Stimulated activated memory B cell treated with anti-CD40 and anti-IgM and Interleukin-4, amounts not matched to agents 10 μg/mL and 1 μg/mL and 100 μg/mL, for 72 hours (primary cell): ENCODE measurements at regions not wholly inside any gene's neighbourhood (a gene's known extent, or its start where the extent isn't known, plus 50 kb on each side); places are given as distances from the start of the nearest gene placed in this dataset.
"Not testable (repeated sequence)": the region's sequence is repeated elsewhere in the genome, so short reads cannot be mapped to it uniquely, and the experiment has no call there.

Experiments
- ATAC-seq: fragments of 150-1000 bp; cut with Tn5 transposase; 2 replicates; pipeline ENCODE4 v1.10.0; 2021
- H3K27ac Mint-ChIP-seq: one replicate; pipeline ENCODE4 v1.8.0; 2022; ENCODE audit warnings: mild to moderate bottlenecking, mixed read lengths
- H3K27me3 Mint-ChIP-seq: one replicate; pipeline ENCODE4 v1.8.0; 2022; ENCODE audit warnings: mixed read lengths
- H3K36me3 Mint-ChIP-seq: one replicate; pipeline ENCODE4 v1.8.0; 2022; ENCODE audit warnings: mixed read lengths
- H3K4me1 Mint-ChIP-seq: one replicate; pipeline ENCODE4 v1.8.0; 2022; ENCODE audit warnings: mixed read lengths
- H3K4me3 Mint-ChIP-seq: one replicate; pipeline ENCODE4 v1.8.0; 2022; ENCODE audit warnings: mild to moderate bottlenecking, moderate library complexity, mixed read lengths
- H3K9me3 Mint-ChIP-seq: one replicate; pipeline ENCODE4 v1.8.0; 2022; ENCODE audit warnings: mixed read lengths

DNA sequence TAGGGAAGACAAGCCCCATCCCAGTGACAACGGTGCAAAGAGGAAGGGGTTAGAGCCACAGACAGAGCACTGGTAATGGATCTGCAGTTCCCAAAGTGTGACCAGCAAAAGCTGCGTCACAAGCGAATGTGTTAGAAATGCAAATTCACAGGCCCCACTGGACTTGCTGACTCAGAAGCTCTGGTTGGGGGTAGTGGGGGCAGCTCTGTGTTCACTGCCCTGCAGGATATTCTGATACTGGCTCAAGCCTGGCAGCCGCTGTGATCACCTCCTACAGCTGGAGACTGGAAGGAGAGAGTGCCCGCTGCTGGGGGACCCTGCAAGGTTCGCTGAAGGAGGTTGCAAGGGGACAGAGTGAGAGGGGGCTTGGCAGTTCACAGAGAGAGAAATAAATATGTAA is 179.7 kb upstream of the CDH4 start:
- Mint-ChIP-seq H3K36me3 (no peaks in the 10 kb centered on the region), H3K27me3 (no peaks in the 10 kb centered on the region), H3K4me3 (no peak overlapping the region), H3K4me1 (no peaks in the 10 kb centered on the region), H3K27ac (no peak overlapping the region), H3K9me3 (peaks cover 4% of the 10 kb centered on the region)
- ATAC-seq, result no peak

- no peak overlapping the region for H3K27ac Mint-ChIP-seq
- peaks cover 4% of the 10 kb centered on the region for H3K9me3 Mint-ChIP-seq
- no peaks in the 10 kb centered on the region for H3K4me1 Mint-ChIP-seq
- ATAC-seq, result no peak
- no peak overlapping the region for H3K4me3 Mint-ChIP-seq
- H3K27me3 Mint-ChIP-seq, result no peaks in the 10 kb centered on the region
- no peaks in the 10 kb centered on the region for H3K36me3 Mint-ChIP-seq
Observed at GRCh38 chr20:61073376-61073775, 178.7 kb upstream of the CDH4 start.

DNA sequence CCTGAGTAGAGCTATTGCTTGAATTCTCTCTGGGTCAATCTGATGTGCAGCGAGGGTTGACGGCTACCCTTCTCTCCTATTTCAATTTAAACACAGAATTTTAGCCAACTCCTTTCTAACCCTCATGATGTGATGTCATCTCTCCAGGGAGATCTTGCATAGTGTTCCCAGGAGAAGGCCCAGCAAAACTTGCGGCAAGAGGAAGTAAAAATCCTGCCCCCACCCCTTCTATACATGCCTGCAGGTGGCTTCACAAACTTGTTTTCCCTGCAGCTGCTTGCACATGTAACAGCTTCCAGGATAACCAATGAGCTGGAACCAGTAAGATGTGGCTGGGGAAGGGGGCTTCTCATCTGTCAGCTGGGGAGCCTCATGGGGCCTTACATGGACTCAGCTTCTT is 169.3 kb upstream of the CDH4 start:
- peaks cover 3% of the 10 kb centered on the region for H3K9me3 Mint-ChIP-seq
- H3K27ac Mint-ChIP-seq, result no peak overlapping the region
- H3K36me3 Mint-ChIP-seq, result no peaks in the 10 kb centered on the region
- no peak overlapping the region for H3K4me3 Mint-ChIP-seq
- no peaks in the 10 kb centered on the region for H3K27me3 Mint-ChIP-seq
- no peaks in the 10 kb centered on the region for H3K4me1 Mint-ChIP-seq
- ATAC-seq, result no peak

- no peak for ATAC-seq
- no peaks in the 10 kb centered on the region for H3K4me1 Mint-ChIP-seq
- H3K27me3 Mint-ChIP-seq, result no peaks in the 10 kb centered on the region
- no peak overlapping the region for H3K4me3 Mint-ChIP-seq
- H3K27ac Mint-ChIP-seq, result no peak overlapping the region
- H3K36me3 Mint-ChIP-seq, result no peaks in the 10 kb centered on the region
- H3K9me3 Mint-ChIP-seq, result peaks cover 3% of the 10 kb centered on the region
Observed at GRCh38 chr20:61083431-61083830, 168.6 kb upstream of the CDH4 start.

DNA sequence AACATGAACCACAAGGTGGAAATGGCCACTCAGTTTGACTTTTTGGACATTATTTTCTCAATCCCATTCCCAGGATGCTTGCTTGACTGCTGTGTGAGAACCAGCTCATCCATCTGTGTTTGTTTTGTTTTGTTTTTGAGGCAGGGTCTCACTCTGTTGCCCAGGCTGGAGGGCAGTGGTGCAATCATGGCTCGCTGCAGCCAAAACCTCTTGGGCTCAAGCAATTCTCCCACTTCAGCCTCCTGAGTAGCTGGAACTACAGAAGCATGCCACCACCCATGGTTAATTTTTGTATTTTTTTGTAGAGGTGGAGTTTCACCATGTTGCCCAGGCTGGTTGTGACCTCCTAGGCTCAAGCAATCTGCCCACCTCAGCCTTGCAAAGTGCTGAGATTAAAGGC is 166.0 kb upstream of the CDH4 start:
- H3K9me3 Mint-ChIP-seq, result peaks cover 7% of the 10 kb centered on the region
- H3K4me3 Mint-ChIP-seq, result no peak overlapping the region
- no peak overlapping the region for H3K27ac Mint-ChIP-seq
- H3K4me1 Mint-ChIP-seq, result no peaks in the 10 kb centered on the region
- no peaks in the 10 kb centered on the region for H3K27me3 Mint-ChIP-seq
- no peaks in the 10 kb centered on the region for H3K36me3 Mint-ChIP-seq
- no peak for ATAC-seq

DNA sequence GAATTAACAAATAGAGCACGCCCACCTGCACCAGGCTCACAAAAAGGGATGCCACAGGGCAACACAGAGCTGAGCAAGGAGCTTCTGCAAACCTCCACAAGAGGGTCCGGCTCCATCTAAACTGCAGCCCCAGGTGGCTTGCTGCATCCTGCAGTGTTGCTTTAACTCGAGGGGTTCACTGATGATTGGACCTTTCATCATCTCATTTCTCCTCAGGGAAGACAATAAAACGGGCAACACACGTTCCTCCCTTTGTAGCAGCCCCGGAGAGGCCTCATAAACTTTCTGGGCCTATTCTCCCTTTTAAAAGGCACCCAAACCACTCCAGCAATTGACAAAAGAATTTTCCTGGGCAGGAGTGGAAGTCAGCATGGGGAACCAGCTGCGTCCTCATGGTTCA is 161.5 kb upstream of the CDH4 start:
- ATAC-seq, result no peak
- Mint-ChIP-seq H3K27ac (no peak overlapping the region), H3K27me3 (no peaks in the 10 kb centered on the region), H3K36me3 (no peaks in the 10 kb centered on the region), H3K4me3 (no peak overlapping the region), H3K9me3 (peaks cover 23% of the 10 kb centered on the region), H3K4me1 (no peaks in the 10 kb centered on the region)

- Mint-ChIP-seq H3K4me1 (no peaks in the 10 kb centered on the region), H3K4me3 (no peak overlapping the region), H3K9me3 (peaks cover 29% of the 10 kb centered on the region), H3K27me3 (no peaks in the 10 kb centered on the region), H3K36me3 (no peaks in the 10 kb centered on the region), H3K27ac (no peak overlapping the region)
- ATAC-seq, result no peak
Observed at GRCh38 chr20:61092251-61092650, 159.8 kb upstream of the CDH4 start.

DNA sequence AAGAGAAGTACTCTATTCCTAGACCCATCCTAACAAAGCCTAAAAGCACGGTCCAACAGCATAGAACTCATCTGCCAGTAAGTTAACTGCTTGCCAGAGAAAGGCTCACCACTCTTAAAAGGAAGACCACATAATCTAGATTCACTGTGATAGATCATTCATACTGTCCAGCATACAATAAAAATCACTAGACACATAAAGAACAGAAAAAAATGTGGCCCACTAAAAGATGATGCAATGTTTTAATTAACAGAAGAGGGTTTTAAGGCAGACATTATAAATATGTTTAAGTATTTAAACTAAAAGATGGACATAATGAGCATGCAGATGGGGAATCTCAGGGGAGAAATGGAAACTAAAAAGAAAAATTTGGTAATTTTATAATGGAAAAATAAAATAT is 157.5 kb upstream of the CDH4 start:
- H3K27me3 Mint-ChIP-seq, result no peaks in the 10 kb centered on the region
- H3K4me3 Mint-ChIP-seq, result no peak overlapping the region

DNA sequence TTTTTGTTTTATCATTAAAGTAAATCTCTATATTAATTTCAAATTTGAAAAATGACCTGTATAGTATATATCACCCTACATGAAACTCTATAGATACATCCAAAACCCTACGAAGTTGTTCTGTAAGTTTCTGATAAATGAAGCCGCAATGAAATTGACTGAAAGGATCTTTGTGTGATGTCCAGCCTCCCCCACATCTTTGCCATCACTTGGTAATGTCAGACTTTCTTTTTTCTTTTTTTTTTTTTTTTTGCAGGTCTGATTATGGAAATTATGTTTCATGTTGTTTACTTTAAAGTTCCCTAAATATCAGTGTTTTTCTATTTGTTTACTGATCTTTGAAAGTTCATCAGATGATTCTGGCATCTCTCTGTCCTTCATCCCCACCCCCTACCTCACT is 155.6 kb upstream of the CDH4 start:
- no peaks in the 10 kb centered on the region for H3K27me3 Mint-ChIP-seq
- no peaks in the 10 kb centered on the region for H3K4me1 Mint-ChIP-seq
- peaks cover 30% of the 10 kb centered on the region for H3K9me3 Mint-ChIP-seq
- no peak overlapping the region for H3K4me3 Mint-ChIP-seq
- H3K36me3 Mint-ChIP-seq, result no peaks in the 10 kb centered on the region
- no peak for ATAC-seq
- no peak overlapping the region for H3K27ac Mint-ChIP-seq

More for the DNA sequence above, 157.5 kb upstream of the CDH4 start:
- H3K4me1 Mint-ChIP-seq, result no peaks in the 10 kb centered on the region
- H3K36me3 Mint-ChIP-seq, result no peaks in the 10 kb centered on the region
- no peak for ATAC-seq
- peaks cover 30% of the 10 kb centered on the region for H3K9me3 Mint-ChIP-seq
- no peak overlapping the region for H3K27ac Mint-ChIP-seq

GRCh38 chr20:61099806-61100205 is 152.3 kb upstream of the CDH4 start:
- H3K4me3 Mint-ChIP-seq, result no peak overlapping the region

DNA sequence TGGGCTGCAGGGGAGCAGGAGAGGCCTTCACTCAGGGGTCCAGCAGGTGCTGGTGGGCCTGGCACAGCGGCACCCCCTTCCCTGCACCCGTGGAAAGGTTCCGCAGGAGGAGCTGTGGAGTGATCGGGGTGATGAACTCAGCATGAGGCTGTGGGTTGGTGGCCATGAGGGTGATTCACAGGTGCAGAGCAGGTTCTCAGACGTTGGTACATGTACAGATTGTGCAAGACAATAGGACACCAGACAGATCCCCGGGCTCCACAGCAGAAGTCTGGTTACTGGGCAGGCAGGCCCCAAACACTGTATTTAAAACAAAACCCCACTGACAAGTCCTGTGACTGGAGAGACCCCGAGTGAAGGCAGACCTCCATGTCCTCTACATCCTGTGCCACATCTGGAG is 151.6 kb upstream of the CDH4 start:
- Mint-ChIP-seq H3K4me3 (no peak overlapping the region), H3K27ac (no peak overlapping the region), H3K27me3 (no peaks in the 10 kb centered on the region), H3K36me3 (no peaks in the 10 kb centered on the region), H3K4me1 (no peaks in the 10 kb centered on the region), H3K9me3 (peaks cover 13% of the 10 kb centered on the region)
- no peak for ATAC-seq

More at GRCh38 chr20:61099806-61100205, 152.3 kb upstream of the CDH4 start:
- H3K27ac Mint-ChIP-seq, result no peak overlapping the region
- H3K27me3 Mint-ChIP-seq, result no peaks in the 10 kb centered on the region
- no peak for ATAC-seq
- no peaks in the 10 kb centered on the region for H3K36me3 Mint-ChIP-seq
- peaks cover 17% of the 10 kb centered on the region for H3K9me3 Mint-ChIP-seq
- H3K4me1 Mint-ChIP-seq, result no peaks in the 10 kb centered on the region

DNA sequence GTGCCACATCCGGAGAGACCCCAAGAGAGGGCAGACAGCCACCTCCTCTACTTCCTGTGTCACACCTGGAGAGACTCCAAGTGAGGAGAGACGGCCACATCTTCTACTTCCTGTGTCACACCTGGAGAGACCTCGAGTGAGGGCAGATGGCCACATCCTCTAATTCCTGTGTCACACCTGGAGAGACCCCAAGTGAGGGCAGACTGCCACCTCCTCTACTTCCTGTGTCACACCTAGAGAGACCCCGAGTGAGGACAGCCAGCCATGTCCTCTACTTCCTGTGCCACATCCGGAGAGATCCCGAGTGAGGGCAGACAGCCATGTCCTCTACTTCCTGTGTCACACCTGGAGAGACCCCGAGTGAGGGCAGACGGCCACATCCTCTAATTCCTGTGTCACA is 150.7 kb upstream of the CDH4 start:
- not testable (repeated sequence) for H3K36me3 Mint-ChIP-seq, ATAC-seq, H3K4me3 Mint-ChIP-seq, H3K27me3 Mint-ChIP-seq, H3K9me3 Mint-ChIP-seq, H3K4me1 Mint-ChIP-seq, H3K27ac Mint-ChIP-seq

GRCh38 chr20:61104232-61104631 is 147.8 kb upstream of the CDH4 start:
- H3K27ac Mint-ChIP-seq, result no peak overlapping the region
- H3K4me3 Mint-ChIP-seq, result no peak overlapping the region
- H3K9me3 Mint-ChIP-seq, result peaks cover 6% of the 10 kb centered on the region
- no peaks in the 10 kb centered on the region for H3K27me3 Mint-ChIP-seq
- no peaks in the 10 kb centered on the region for H3K4me1 Mint-ChIP-seq
- no peak for ATAC-seq
- H3K36me3 Mint-ChIP-seq, result no peaks in the 10 kb centered on the region

GRCh38 chr20:61105395-61105794 is 146.7 kb upstream of the CDH4 start:
- Mint-ChIP-seq H3K36me3 (no peaks in the 10 kb centered on the region), H3K9me3 (peaks cover 6% of the 10 kb centered on the region), H3K4me1 (no peaks in the 10 kb centered on the region), H3K4me3 (no peak overlapping the region), H3K27me3 (no peaks in the 10 kb centered on the region), H3K27ac (no peak overlapping the region)
- ATAC-seq, result no peak

- Mint-ChIP-seq H3K9me3 (peaks cover 4% of the 10 kb centered on the region), H3K27ac (no peak overlapping the region), H3K36me3 (no peaks in the 10 kb centered on the region), H3K4me3 (no peak overlapping the region), H3K27me3 (no peaks in the 10 kb centered on the region), H3K4me1 (no peaks in the 10 kb centered on the region)
- no peak for ATAC-seq
Observed at GRCh38 chr20:61106438-61106837, 145.6 kb upstream of the CDH4 start.

DNA sequence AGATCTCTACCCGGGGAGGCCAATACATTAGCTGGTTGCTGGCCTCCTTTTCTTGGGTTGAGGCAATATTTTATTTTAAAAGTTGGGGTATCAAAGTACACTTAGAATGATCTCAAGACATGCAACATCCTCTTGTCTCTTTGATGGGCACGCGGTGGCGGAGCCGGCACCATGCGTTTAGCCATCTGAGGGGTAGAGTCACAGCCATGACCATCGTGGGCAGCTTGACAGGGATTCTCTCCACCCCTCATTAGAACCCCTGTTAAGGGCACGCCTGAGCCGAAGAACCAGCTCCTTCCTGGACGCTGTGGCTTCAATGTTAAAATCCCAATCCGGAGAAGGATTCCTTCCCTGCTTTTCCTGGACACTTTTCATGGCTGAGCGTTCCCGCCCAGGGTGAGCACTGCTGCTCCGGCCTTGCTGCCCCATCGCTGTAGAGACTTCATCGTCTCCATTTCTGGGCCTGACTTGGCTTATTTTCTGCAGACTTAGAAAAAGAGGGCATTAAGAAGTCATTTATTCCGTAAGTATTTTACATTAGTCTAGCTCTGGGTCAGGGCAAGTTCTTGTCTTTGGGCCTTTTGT is 142.7 kb upstream of the CDH4 start:
- no peak overlapping the region for H3K27ac Mint-ChIP-seq
- no peak overlapping the region for H3K4me3 Mint-ChIP-seq
- no peaks in the 10 kb centered on the region for H3K36me3 Mint-ChIP-seq
- H3K27me3 Mint-ChIP-seq, result no peaks in the 10 kb centered on the region
- ATAC-seq, result no peak
- peaks cover 2% of the 10 kb centered on the region for H3K9me3 Mint-ChIP-seq
- no peaks in the 10 kb centered on the region for H3K4me1 Mint-ChIP-seq

DNA sequence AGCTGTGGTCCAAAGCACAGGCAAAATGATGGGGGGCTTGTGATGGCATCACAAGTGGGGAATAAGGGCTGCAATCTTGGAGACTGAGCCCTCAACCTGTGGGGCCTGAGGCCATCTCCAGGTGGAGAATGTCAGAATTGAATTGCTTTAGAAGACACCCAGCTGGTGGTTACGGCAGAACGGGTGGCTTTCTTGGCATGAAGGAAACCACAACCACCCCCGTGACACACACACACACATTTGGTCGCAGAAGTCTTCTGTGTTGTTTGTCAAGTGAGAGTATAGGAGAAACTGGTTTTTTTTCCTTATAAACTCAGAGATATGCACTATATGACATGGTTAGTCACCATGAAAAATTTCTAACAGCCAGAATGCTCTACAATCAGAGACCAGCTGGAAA is 139.5 kb upstream of the CDH4 start:
- Mint-ChIP-seq H3K9me3 (no peaks in the 10 kb centered on the region), H3K27ac (no peak overlapping the region)
- ATAC-seq, result no peak

More for the DNA sequence above, 139.5 kb upstream of the CDH4 start:
- Mint-ChIP-seq H3K4me1 (no peaks in the 10 kb centered on the region), H3K4me3 (no peak overlapping the region), H3K27me3 (no peaks in the 10 kb centered on the region), H3K36me3 (no peaks in the 10 kb centered on the region)
